Breast epithelium (tissue), 4 donors: ENCODE measurements at regions not wholly inside any gene's neighbourhood (a gene's known extent, or its start where the extent isn't known, plus 50 kb on each side); places are given as distances from the start of the nearest gene placed in this dataset.

Source experiments
- DNase-seq, 2 donors: peaks; one replicate each; pipeline ENCODE4 v3.0.0-alpha.2; 2019; ENCODE audit warnings: low spot score in 2 of 2
- H3K27ac ChIP-seq, 2 donors: fragments of 200-600 bp; sonication (generic) in 1 of 2; one replicate each; pipeline ENCODE4 v1.5.1; 2016 to 2019; ENCODE audit warnings: mild to moderate bottlenecking in 1 of 2
- H3K27me3 ChIP-seq, 2 donors: fragments of 200-600 bp; sonication (generic) in 1 of 2; one replicate each; pipeline versions ENCODE4 v1.5.1 to v1.6.0; 2017 to 2019; ENCODE audit warnings: control low read depth in 1 of 2, mild to moderate bottlenecking in 1 of 2
- H3K36me3 ChIP-seq: fragments of 200-600 bp; one replicate; pipeline ENCODE4 v1.5.1; 2019
- H3K4me1 ChIP-seq, 2 donors: fragments of 200-600 bp; sonication (generic); one replicate each; pipeline ENCODE4 v1.5.1; 2016 to 2019; ENCODE audit warnings: control low read depth in 1 of 2
- H3K4me3 ChIP-seq, 3 donors: fragments of 200-600 bp; sonication (generic); 1 replicate in 2 of 3; 2 replicates in 1 of 3; pipeline ENCODE4 v1.5.1; 2016 to 2019; ENCODE audit warnings: mild to moderate bottlenecking in 3 of 3, moderate library complexity in 2 of 3
- H3K9me3 ChIP-seq, 2 donors: fragments of 200-600 bp; sonication (generic) in 1 of 2; one replicate each; pipeline ENCODE4 v1.5.1; 2016 to 2019; ENCODE audit warnings: control low read depth in 1 of 2
- POLR2A ChIP-seq: fragments of 450-650 bp; IDR thresholded peaks from one replicate; pipeline ENCODE4 v1.6.1; 2016; ENCODE audit warnings: antibody characterized with exemption, mild to moderate bottlenecking, moderate library complexity
- POLR2AphosphoS5 ChIP-seq, 3 donors: sonication (generic); formaldehyde crosslinking; IDR thresholded peaks; one replicate each; pipeline ENCODE4 v1.6.1; 2017; ENCODE audit warnings: antibody characterized with exemption in 3 of 3
- intact Hi-C: fragments of 100-400 bp; cut with DNase I; formaldehyde crosslinking; loops from one replicate; pipeline ENCODE4 v1.15.1; 2023; ENCODE audit warnings: low total_unique reads
- TF ChIP-seq, protein P1 (sequence below), 3 donors: fragments of 450-650 bp; IDR thresholded peaks; one replicate each; pipeline ENCODE4 v1.5.1; 2016 to 2017; ENCODE audit warnings: antibody characterized with exemption in 3 of 3, mild to moderate bottlenecking in 3 of 3, moderate library complexity in 3 of 3

DNA sequence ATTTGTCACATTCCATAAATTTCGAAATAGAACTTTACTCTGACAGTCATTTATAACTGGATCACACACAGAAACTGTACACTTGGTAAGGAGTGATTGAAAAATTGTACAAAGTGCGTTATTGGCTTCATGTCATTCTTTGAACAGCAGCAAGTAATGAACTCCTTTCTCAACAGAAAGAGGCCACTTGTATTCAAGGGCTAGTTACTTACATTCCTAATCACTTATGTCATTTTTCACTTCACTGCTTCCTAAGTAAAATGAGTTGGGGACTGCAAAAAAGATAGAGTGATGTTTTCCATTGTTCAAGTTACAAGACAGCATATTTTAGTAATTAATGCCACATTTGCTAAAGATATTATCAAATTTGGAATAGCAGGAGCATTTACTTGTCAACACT lies 893.2 kb downstream of the DTWD2 start:
- Histone ChIP-seq H3K27me3 (no peaks in the 10 kb centered on the region), H3K36me3 (no peaks in the 10 kb centered on the region), H3K4me3 (no peak overlapping the region), H3K4me1 (no peaks in the 10 kb centered on the region), H3K27ac (no peak overlapping the region), H3K9me3 (no peaks in the 10 kb centered on the region)
- TF ChIP-seq, protein P1, sequence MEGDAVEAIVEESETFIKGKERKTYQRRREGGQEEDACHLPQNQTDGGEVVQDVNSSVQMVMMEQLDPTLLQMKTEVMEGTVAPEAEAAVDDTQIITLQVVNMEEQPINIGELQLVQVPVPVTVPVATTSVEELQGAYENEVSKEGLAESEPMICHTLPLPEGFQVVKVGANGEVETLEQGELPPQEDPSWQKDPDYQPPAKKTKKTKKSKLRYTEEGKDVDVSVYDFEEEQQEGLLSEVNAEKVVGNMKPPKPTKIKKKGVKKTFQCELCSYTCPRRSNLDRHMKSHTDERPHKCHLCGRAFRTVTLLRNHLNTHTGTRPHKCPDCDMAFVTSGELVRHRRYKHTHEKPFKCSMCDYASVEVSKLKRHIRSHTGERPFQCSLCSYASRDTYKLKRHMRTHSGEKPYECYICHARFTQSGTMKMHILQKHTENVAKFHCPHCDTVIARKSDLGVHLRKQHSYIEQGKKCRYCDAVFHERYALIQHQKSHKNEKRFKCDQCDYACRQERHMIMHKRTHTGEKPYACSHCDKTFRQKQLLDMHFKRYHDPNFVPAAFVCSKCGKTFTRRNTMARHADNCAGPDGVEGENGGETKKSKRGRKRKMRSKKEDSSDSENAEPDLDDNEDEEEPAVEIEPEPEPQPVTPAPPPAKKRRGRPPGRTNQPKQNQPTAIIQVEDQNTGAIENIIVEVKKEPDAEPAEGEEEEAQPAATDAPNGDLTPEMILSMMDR (IDR thresholded peaks at IDR 0.05) = no peak
- no peak for TF ChIP-seq POLR2AphosphoS5 (IDR thresholded peaks at IDR 0.05)
- no peak for TF ChIP-seq POLR2A
- DNase-seq = no peak
- intact Hi-C loops = no loop called here

DNA sequence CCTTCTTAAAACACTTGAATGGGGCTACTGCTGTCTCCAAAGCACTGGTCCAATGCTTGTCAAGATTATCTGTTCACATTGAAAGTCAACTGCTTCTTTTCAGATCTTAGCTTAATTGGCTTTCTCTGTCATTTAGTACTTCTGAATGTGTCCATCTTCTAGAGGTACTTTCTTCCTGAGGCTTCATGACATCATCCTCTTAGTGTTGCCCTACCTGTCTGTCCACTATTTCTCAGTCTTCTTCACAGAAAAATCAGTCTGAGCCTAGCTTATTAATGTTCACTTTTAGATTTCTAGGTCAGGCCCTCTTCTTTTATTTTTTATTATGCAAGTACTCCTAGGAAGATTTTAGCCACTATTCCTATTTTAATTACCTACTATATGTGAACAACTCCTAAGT lies 899.9 kb downstream of the DTWD2 start:
- H3K4me3 ChIP-seq = no peak overlapping the region
- no peaks in the 10 kb centered on the region for H3K36me3 ChIP-seq
- no peaks in the 10 kb centered on the region for H3K4me1 ChIP-seq
- intact Hi-C loops = no loop called here
- no peak for DNase-seq
- TF ChIP-seq, protein P1 (IDR thresholded peaks at IDR 0.05) = no peak
- TF ChIP-seq POLR2A = no peak
- no peak for TF ChIP-seq POLR2AphosphoS5 (IDR thresholded peaks at IDR 0.05)
- no peaks in the 10 kb centered on the region for H3K27me3 ChIP-seq
- no peak overlapping the region for H3K27ac ChIP-seq
- H3K9me3 ChIP-seq = no peaks in the 10 kb centered on the region

DNA sequence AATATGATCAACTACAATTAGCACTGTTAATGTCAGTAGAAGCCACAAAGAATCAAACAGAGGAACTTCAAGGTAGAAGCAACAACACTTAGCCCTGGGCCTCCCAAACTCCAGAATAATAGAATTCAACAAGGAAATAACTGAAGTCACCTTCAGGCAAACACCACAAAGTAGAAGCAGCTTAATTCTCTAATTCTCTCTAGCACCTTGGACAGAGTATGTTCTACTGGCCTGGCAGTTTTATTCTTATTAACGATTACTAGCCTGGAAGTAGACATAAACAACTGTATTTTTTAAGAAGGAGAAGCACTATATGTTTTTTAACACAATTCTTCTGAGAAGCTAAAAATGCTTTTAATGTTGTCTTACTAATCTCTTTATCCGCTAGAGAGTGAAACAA lies 911.9 kb downstream of the DTWD2 start:
- H3K4me1 ChIP-seq = no peaks in the 10 kb centered on the region
- no peak overlapping the region for H3K4me3 ChIP-seq
- no peak overlapping the region for H3K27ac ChIP-seq
- no peak for DNase-seq
- H3K27me3 ChIP-seq = no peaks in the 10 kb centered on the region
- intact Hi-C loops = no loop called here
- H3K9me3 ChIP-seq = no peaks in the 10 kb centered on the region
- no peaks in the 10 kb centered on the region for H3K36me3 ChIP-seq
- TF ChIP-seq POLR2AphosphoS5 (IDR thresholded peaks at IDR 0.05) (no peak), POLR2A (no peak)
- TF ChIP-seq, protein P1 (IDR thresholded peaks at IDR 0.05) = no peak

DNA sequence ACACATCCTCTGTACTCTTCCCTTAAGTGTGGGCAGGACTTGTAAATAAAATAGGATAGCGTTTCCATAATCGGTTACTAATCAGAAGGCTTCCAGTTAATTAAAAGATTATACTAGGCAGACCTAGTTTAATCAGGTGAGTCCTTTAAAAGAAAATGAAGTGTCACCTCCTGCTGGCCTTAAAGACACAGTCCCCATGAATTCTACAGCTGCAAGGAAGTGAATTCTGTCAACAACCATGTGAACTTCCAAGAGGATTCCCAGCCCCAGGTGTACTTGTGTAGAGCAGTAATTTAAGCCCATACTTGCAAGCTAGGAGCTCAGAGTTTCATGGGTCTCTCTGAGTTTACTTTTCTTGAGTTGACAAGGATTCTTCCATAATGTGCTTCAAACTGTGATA lies 918.3 kb downstream of the DTWD2 start:
- no peak for DNase-seq
- intact Hi-C loops = no loop called here
- no peak for TF ChIP-seq POLR2AphosphoS5 (IDR thresholded peaks at IDR 0.05)
- no peak for TF ChIP-seq POLR2A
- TF ChIP-seq, protein P1 (IDR thresholded peaks at IDR 0.05) = no peak
- Histone ChIP-seq H3K27ac (no peak overlapping the region), H3K4me1 (no peaks in the 10 kb centered on the region), H3K9me3 (no peaks in the 10 kb centered on the region), H3K4me3 (no peak overlapping the region), H3K27me3 (no peaks in the 10 kb centered on the region), H3K36me3 (no peaks in the 10 kb centered on the region)

DNA sequence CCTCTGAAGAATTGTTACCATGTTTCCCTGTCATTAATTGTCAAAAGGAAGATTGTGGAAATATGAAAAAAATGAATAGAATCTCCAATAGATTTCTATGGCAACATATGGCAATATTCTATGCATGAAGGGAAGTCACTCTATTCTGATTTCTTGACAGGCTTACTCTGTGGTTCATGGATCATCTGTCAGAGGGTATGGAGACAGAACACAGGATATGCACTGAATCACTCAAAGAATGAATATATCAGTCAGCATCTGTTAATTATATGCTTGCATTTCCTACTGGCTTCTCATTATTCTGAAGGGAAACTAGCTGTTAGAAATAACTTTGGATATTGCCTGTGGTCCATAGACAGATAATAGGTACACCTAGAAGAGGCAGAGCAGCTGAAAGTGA lies 918.9 kb downstream of the DTWD2 start:
- intact Hi-C loops = no loop called here
- no peaks in the 10 kb centered on the region for H3K27me3 ChIP-seq
- DNase-seq = no peak

More for the DNA sequence above, 918.9 kb downstream of the DTWD2 start:
- H3K4me3 ChIP-seq = no peak overlapping the region
- H3K27ac ChIP-seq = no peak overlapping the region
- H3K9me3 ChIP-seq = no peaks in the 10 kb centered on the region
- TF ChIP-seq POLR2A (no peak), POLR2AphosphoS5 (IDR thresholded peaks at IDR 0.05) (no peak)
- TF ChIP-seq, protein P1 (IDR thresholded peaks at IDR 0.05) = no peak
- no peaks in the 10 kb centered on the region for H3K4me1 ChIP-seq
- no peaks in the 10 kb centered on the region for H3K36me3 ChIP-seq
